NB4 (cell line): ENCODE measurements at regions not wholly inside any gene's neighbourhood (a gene's known extent, or its start where the extent isn't known, plus 50 kb on each side); places are given as distances from the start of the nearest gene placed in this dataset.

Experiments used
- POLR2A ChIP-seq: IDR thresholded peaks from 2 replicates; pipeline ENCODE4 v1.6.1; 2011; ENCODE audit warnings: mild to moderate bottlenecking; ENCODE audit not compliant: insufficient read length; ENCODE audit errors: extremely low read depth
- TF ChIP-seq, protein P1 (sequence below): IDR thresholded peaks from one replicate; pipeline ENCODE4 v1.5.1; 2012; ENCODE audit warnings: low read depth, low read length
- TF ChIP-seq, protein P2 (sequence below): IDR thresholded peaks from 2 replicates; pipeline ENCODE4 v1.6.1; 2011; ENCODE audit warnings: low read depth, low read length

DNA sequence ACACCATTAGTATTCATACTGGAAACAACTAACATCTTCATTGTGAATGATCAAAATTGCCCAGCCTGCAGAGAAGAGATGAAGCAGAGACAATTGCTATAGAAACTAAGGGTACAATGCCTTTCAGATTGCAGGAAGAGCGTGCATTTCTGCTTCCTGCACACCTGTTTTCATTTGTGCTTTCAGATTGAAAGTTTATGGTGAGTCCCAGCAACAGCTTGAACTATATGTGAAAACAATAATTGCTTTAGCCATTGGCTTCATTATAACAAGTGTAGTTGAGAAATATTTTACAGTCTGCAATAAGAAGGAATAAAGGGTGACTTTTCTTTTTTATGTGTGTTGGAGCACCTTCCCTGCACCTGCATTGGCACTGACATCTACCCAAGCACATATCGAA, 136.3 kb downstream of the CD8B2 start:
- no peak for TF ChIP-seq POLR2A
- TF ChIP-seq, protein P1, sequence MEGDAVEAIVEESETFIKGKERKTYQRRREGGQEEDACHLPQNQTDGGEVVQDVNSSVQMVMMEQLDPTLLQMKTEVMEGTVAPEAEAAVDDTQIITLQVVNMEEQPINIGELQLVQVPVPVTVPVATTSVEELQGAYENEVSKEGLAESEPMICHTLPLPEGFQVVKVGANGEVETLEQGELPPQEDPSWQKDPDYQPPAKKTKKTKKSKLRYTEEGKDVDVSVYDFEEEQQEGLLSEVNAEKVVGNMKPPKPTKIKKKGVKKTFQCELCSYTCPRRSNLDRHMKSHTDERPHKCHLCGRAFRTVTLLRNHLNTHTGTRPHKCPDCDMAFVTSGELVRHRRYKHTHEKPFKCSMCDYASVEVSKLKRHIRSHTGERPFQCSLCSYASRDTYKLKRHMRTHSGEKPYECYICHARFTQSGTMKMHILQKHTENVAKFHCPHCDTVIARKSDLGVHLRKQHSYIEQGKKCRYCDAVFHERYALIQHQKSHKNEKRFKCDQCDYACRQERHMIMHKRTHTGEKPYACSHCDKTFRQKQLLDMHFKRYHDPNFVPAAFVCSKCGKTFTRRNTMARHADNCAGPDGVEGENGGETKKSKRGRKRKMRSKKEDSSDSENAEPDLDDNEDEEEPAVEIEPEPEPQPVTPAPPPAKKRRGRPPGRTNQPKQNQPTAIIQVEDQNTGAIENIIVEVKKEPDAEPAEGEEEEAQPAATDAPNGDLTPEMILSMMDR: no peak
- TF ChIP-seq, protein P2, sequence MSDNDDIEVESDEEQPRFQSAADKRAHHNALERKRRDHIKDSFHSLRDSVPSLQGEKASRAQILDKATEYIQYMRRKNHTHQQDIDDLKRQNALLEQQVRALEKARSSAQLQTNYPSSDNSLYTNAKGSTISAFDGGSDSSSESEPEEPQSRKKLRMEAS: no peak
